ENCODE measurements at regions not wholly inside any gene's neighbourhood (a gene's known extent, or its start where the extent isn't known, plus 50 kb on each side); places are given as distances from the start of the nearest gene placed in this dataset.
A peak's percentile ranks its signal among the peaks of the same experiment; 100 is the strongest.

GRCh38 chr14:30375296-30375892, 183.6 kb upstream of the G2E3 start:
- Histone ChIP-seq H3K9ac (ENCODE audit: low read length) (no peak overlapping the region), H2BK5ac (ENCODE audit: low read depth, low read length, poor library complexity, severe bottlenecking) (no peak overlapping the region), H3K4me1 (ENCODE audit: control insufficient read depth, insufficient read depth, low read depth, low read length) (no peaks in the 10 kb centered on the region), H3K18ac (ENCODE audit: low read depth in 1 of 2, low read length in 2 of 2) (no peak overlapping the region), H4K91ac (ENCODE audit: low read length) (no peak overlapping the region), H3K23ac (ENCODE audit: low read length in 2 of 2) (no peak overlapping the region), H2BK12ac (ENCODE audit: low read length in 2 of 2) (no peak overlapping the region), H3K4me2 (ENCODE audit: low read length, poor library complexity, severe bottlenecking) (no peak overlapping the region), H2BK120ac (ENCODE audit: low read depth, low read length) (no peak overlapping the region), H2BK15ac (ENCODE audit: low read depth, poor library complexity, severe bottlenecking) (no peak overlapping the region), H3K4me3 (ENCODE audit: insufficient read depth in 1 of 2, low read depth in 1 of 2, low read length in 2 of 2) (no peak overlapping the region), H3K79me1 (replicated peaks; ENCODE audit: low read length, poor library complexity, severe bottlenecking) (no peaks in the 10 kb centered on the region), H3K27me3 (ENCODE audit: control insufficient read depth in 1 of 2, insufficient read depth in 1 of 2, low read length in 2 of 2) (no peaks in the 10 kb centered on the region), H3K14ac (ENCODE audit: low read length in 2 of 2) (no peak overlapping the region), H2AK5ac (ENCODE audit: low read length, severe bottlenecking) (no peak overlapping the region), H2AFZ (ENCODE audit: low read depth, low read length) (no peak overlapping the region), H3K4ac (ENCODE audit: low read depth in 1 of 2, low read length in 2 of 2) (no peak overlapping the region), H3K27ac (ENCODE audit: low read length, poor library complexity, severe bottlenecking) (no peak overlapping the region), H4K8ac (ENCODE audit: low read length) (no peak overlapping the region), H3K36me3 (ENCODE audit: control insufficient read depth in 1 of 2, insufficient read depth in 2 of 2, low read depth in 1 of 2, low read length in 2 of 2) (no peaks in the 10 kb centered on the region), H3K9me3 (ENCODE audit: control insufficient read depth, low read length) (no peaks in the 10 kb centered on the region)
- 62% methylated on average over 5 of the region's 5 CpGs for WGBS
- DNase-seq = peak; percentile 49

GRCh38 chr14:30381861-30382480, 177.0 kb upstream of the G2E3 start:
- no peak overlapping the region for H3K18ac ChIP-seq (ENCODE audit: low read depth in 1 of 2, low read length in 2 of 2)
- no peak overlapping the region for H2BK5ac ChIP-seq (ENCODE audit: low read depth, low read length, poor library complexity, severe bottlenecking)
- H3K27me3 ChIP-seq (ENCODE audit: control insufficient read depth in 1 of 2, insufficient read depth in 1 of 2, low read length in 2 of 2) = peaks cover 0 to 3% of the 10 kb centered on the region in 2 experiments
- no peak overlapping the region for H3K4me2 ChIP-seq (ENCODE audit: low read length, poor library complexity, severe bottlenecking)
- H3K14ac ChIP-seq (ENCODE audit: low read length in 2 of 2) = no peak overlapping the region
- H2BK12ac ChIP-seq (ENCODE audit: low read length in 2 of 2) = no peak overlapping the region
- no peak overlapping the region for H3K4ac ChIP-seq (ENCODE audit: low read depth in 1 of 2, low read length in 2 of 2)
- H3K4me1 ChIP-seq (ENCODE audit: control insufficient read depth, insufficient read depth, low read depth, low read length) = no peaks in the 10 kb centered on the region
- H3K79me1 ChIP-seq (replicated peaks; ENCODE audit: low read length, poor library complexity, severe bottlenecking) = no peaks in the 10 kb centered on the region
- no peak overlapping the region for H4K91ac ChIP-seq (ENCODE audit: low read length)
- no peaks in the 10 kb centered on the region for H3K36me3 ChIP-seq (ENCODE audit: control insufficient read depth in 1 of 2, insufficient read depth in 2 of 2, low read depth in 1 of 2, low read length in 2 of 2)
- H3K9me3 ChIP-seq (ENCODE audit: control insufficient read depth, low read length) = no peaks in the 10 kb centered on the region
- H2AK5ac ChIP-seq (ENCODE audit: low read length, severe bottlenecking) = no peak overlapping the region
- WGBS = no CpG with 5 or more reads among the region's 2 CpGs
- H3K27ac ChIP-seq (ENCODE audit: low read length, poor library complexity, severe bottlenecking) = no peak overlapping the region
- no peak overlapping the region for H3K9ac ChIP-seq (ENCODE audit: low read length)
- no peak overlapping the region for H3K4me3 ChIP-seq (ENCODE audit: insufficient read depth in 1 of 2, low read depth in 1 of 2, low read length in 2 of 2)
- H2AFZ ChIP-seq (ENCODE audit: low read depth, low read length) = no peak overlapping the region
- no peak overlapping the region for H2BK120ac ChIP-seq (ENCODE audit: low read depth, low read length)
- H2BK15ac ChIP-seq (ENCODE audit: low read depth, poor library complexity, severe bottlenecking) = no peak overlapping the region
- H3K23ac ChIP-seq (ENCODE audit: low read length in 2 of 2) = no peak overlapping the region
- DNase-seq = no peak
- no peak overlapping the region for H4K8ac ChIP-seq (ENCODE audit: low read length)

GRCh38 chr14:30385925-30386324, 173.0 kb upstream of the G2E3 start:
- Histone ChIP-seq H4K91ac (ENCODE audit: low read length) (no peak overlapping the region), H2BK5ac (ENCODE audit: low read depth, low read length, poor library complexity, severe bottlenecking) (no peak overlapping the region), H2AK5ac (ENCODE audit: low read length, severe bottlenecking) (no peak overlapping the region), H3K23ac (ENCODE audit: low read length in 2 of 2) (no peak overlapping the region), H2AFZ (ENCODE audit: low read depth, low read length) (no peak overlapping the region), H3K9ac (ENCODE audit: low read length) (no peak overlapping the region), H3K14ac (ENCODE audit: low read length in 2 of 2) (no peak overlapping the region), H2BK120ac (ENCODE audit: low read depth, low read length) (no peak overlapping the region), H2BK12ac (ENCODE audit: low read length in 2 of 2) (no peak overlapping the region), H3K79me1 (replicated peaks; ENCODE audit: low read length, poor library complexity, severe bottlenecking) (no peaks in the 10 kb centered on the region), H4K8ac (ENCODE audit: low read length) (no peak overlapping the region), H3K4me2 (ENCODE audit: low read length, poor library complexity, severe bottlenecking) (no peak overlapping the region), H3K4ac (ENCODE audit: low read depth in 1 of 2, low read length in 2 of 2) (no peak overlapping the region), H2BK15ac (ENCODE audit: low read depth, poor library complexity, severe bottlenecking) (no peak overlapping the region), H3K27ac (ENCODE audit: low read length, poor library complexity, severe bottlenecking) (no peak overlapping the region), H3K4me3 (ENCODE audit: insufficient read depth in 1 of 2, low read depth in 1 of 2, low read length in 2 of 2) (no peak overlapping the region), H3K27me3 (ENCODE audit: control insufficient read depth in 1 of 2, insufficient read depth in 1 of 2, low read length in 2 of 2) (peaks cover 0 to 3% of the 10 kb centered on the region in 2 experiments), H3K9me3 (ENCODE audit: control insufficient read depth, low read length) (no peaks in the 10 kb centered on the region), H3K18ac (ENCODE audit: low read depth in 1 of 2, low read length in 2 of 2) (no peak overlapping the region), H3K4me1 (ENCODE audit: control insufficient read depth, insufficient read depth, low read depth, low read length) (no peaks in the 10 kb centered on the region), H3K36me3 (ENCODE audit: control insufficient read depth in 1 of 2, insufficient read depth in 2 of 2, low read depth in 1 of 2, low read length in 2 of 2) (no peaks in the 10 kb centered on the region)
- no peak for DNase-seq
- no CpG with 5 or more reads among the region's 1 CpG for WGBS

GRCh38 chr14:30387871-30388270, 171.1 kb upstream of the G2E3 start:
- H2AK5ac ChIP-seq (ENCODE audit: low read length, severe bottlenecking) = no peak overlapping the region
- no peak overlapping the region for H2BK12ac ChIP-seq (ENCODE audit: low read length in 2 of 2)
- no peak overlapping the region for H4K8ac ChIP-seq (ENCODE audit: low read length)
- H2BK5ac ChIP-seq (ENCODE audit: low read depth, low read length, poor library complexity, severe bottlenecking) = no peak overlapping the region
- peaks cover 0 to 3% of the 10 kb centered on the region in 2 experiments for H3K27me3 ChIP-seq (ENCODE audit: control insufficient read depth in 1 of 2, insufficient read depth in 1 of 2, low read length in 2 of 2)
- no peak overlapping the region for H3K4ac ChIP-seq (ENCODE audit: low read depth in 1 of 2, low read length in 2 of 2)
- H2BK15ac ChIP-seq (ENCODE audit: low read depth, poor library complexity, severe bottlenecking) = no peak overlapping the region
- H3K9me3 ChIP-seq (ENCODE audit: control insufficient read depth, low read length) = no peaks in the 10 kb centered on the region
- no peak overlapping the region for H3K27ac ChIP-seq (ENCODE audit: low read length, poor library complexity, severe bottlenecking)
- H3K9ac ChIP-seq (ENCODE audit: low read length) = no peak overlapping the region
- no peak overlapping the region for H3K4me3 ChIP-seq (ENCODE audit: insufficient read depth in 1 of 2, low read depth in 1 of 2, low read length in 2 of 2)
- H3K18ac ChIP-seq (ENCODE audit: low read depth in 1 of 2, low read length in 2 of 2) = no peak overlapping the region
- no peak overlapping the region for H3K4me2 ChIP-seq (ENCODE audit: low read length, poor library complexity, severe bottlenecking)
- no peak overlapping the region for H2AFZ ChIP-seq (ENCODE audit: low read depth, low read length)
- no peak overlapping the region for H2BK120ac ChIP-seq (ENCODE audit: low read depth, low read length)
- H3K79me1 ChIP-seq (replicated peaks; ENCODE audit: low read length, poor library complexity, severe bottlenecking) = no peaks in the 10 kb centered on the region
- H4K91ac ChIP-seq (ENCODE audit: low read length) = no peak overlapping the region
- WGBS = 89% methylated on average over 2 of the region's 3 CpGs
- H3K23ac ChIP-seq (ENCODE audit: low read length in 2 of 2) = no peak overlapping the region
- H3K4me1 ChIP-seq (ENCODE audit: control insufficient read depth, insufficient read depth, low read depth, low read length) = no peaks in the 10 kb centered on the region
- DNase-seq = no peak
- H3K36me3 ChIP-seq (ENCODE audit: control insufficient read depth in 1 of 2, insufficient read depth in 2 of 2, low read depth in 1 of 2, low read length in 2 of 2) = no peaks in the 10 kb centered on the region
- no peak overlapping the region for H3K14ac ChIP-seq (ENCODE audit: low read length in 2 of 2)
